CD4-positive, alpha-beta T cell treated with Interleukin-17A for 1 hour (primary cell): ENCODE measurements at regions not wholly inside any gene's neighbourhood (a gene's known extent, or its start where the extent isn't known, plus 50 kb on each side); places are given as distances from the start of the nearest gene placed in this dataset.

Source experiments
- DNase-seq: peaks from one replicate; pipeline ENCODE4 v3.0.0-alpha.2; 2020

- no peak for DNase-seq
These were observed 58.6 kb upstream of the KLHL29 start for GRCh38 chr2:23326330-23326729.

GRCh38 chr2:23327416-23327815 is 57.6 kb upstream of the KLHL29 start:
- DNase-seq = no peak

DNA sequence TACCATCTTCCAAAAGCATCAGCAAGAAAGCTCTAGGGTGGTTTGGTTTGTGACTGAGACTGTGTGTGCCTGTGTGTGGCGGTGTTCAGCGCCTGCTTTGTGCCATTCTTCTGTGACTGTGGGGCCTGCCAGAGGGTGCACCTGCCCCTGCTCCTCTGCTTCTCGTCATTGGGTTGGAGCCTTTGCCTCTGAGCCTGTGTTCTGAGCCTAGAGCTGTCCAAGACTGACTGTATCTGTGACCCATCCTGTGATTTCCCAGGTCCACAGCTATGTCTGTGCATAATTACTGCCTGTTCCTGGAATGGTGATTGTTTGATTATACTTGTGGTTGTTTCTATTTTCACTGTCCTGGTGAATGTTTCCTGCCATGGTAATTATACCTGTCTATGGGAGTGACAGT is 57.1 kb upstream of the KLHL29 start:
- no peak for DNase-seq

GRCh38 chr2:23330214-23330613 is 54.8 kb upstream of the KLHL29 start:
- DNase-seq = no peak
